Subcutaneous abdominal adipose tissue (tissue), 5 donors: ENCODE measurements at regions not wholly inside any gene's neighbourhood (a gene's known extent, or its start where the extent isn't known, plus 50 kb on each side); places are given as distances from the start of the nearest gene placed in this dataset.

Experiments
- H3K27ac ChIP-seq: one replicate; pipeline ENCODE4 v1.7.0; 2013; ENCODE audit warnings: low read depth, mild to moderate bottlenecking, inconsistent platforms, low read length, moderate library complexity
- H3K27me3 ChIP-seq, 5 donors: one replicate each; pipeline ENCODE4 v1.7.0; 2013; ENCODE audit warnings: low read length in 5 of 5, inconsistent platforms in 1 of 5; ENCODE audit not compliant: control insufficient read depth in 5 of 5, insufficient read depth in 4 of 5
- H3K36me3 ChIP-seq, 5 donors: one replicate each; pipeline ENCODE4 v1.7.0; 2013; ENCODE audit warnings: low read length in 5 of 5; ENCODE audit not compliant: control insufficient read depth in 5 of 5, insufficient read depth in 5 of 5
- H3K4me1 ChIP-seq, 5 donors: one replicate each; pipeline ENCODE4 v1.7.0; 2013; ENCODE audit warnings: low read length in 5 of 5, mild to moderate bottlenecking in 3 of 5, moderate library complexity in 1 of 5; ENCODE audit not compliant: control insufficient read depth in 5 of 5, insufficient read depth in 5 of 5
- H3K4me3 ChIP-seq, 5 donors: one replicate each; pipeline ENCODE4 v1.7.0; 2013; ENCODE audit warnings: low read length in 5 of 5, low read depth in 1 of 5
- H3K9ac ChIP-seq, 5 donors: one replicate each; pipeline ENCODE4 v1.7.0; 2013; ENCODE audit warnings: low read length in 5 of 5, mild to moderate bottlenecking in 4 of 5, moderate library complexity in 3 of 5
- H3K9me3 ChIP-seq, 5 donors: one replicate each; pipeline ENCODE4 v1.7.0; 2013; ENCODE audit warnings: low read length in 5 of 5; ENCODE audit not compliant: control insufficient read depth in 5 of 5
- donor health status: healthy.
- donor health status: healthy.
- donor health status: healthy.
- donor health status: healthy.
- donor health status: healthy.

DNA sequence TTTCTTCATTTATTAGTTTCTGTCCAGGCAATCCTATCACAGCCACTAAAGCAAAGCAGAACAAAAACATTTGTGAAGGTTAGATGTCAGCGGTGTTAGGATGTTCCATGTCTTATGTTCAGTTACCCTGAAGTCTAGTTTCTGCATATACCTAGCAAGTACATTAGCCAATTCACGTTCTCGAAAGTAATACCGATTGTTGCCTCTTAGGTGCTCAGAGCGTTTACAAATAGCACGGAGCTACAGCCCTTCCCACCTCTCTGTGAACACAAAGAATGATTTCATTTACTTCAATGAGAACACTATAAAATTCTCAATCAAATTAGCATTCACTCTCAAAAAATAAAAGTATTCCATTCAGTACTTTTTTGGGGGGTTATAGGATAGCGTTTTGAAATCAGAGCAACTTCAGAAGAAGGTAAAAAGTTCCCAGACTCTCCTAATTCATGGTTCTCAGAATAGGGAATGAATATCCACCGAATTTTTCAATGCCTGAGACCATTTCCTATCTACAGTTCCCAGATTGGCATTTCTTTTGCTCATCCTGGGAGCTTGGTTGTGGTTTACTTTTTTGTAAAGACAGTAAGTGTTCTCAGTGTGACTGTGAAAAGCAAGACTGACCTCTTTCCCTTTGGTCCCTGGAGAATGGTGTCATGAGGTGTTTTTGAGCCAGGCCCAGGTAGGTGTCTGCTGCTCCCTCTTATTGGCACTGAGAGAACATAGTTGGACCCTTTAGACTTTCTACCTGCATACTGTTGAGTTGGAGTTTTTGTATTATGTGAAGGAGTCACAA, 488.0 kb upstream of the RGS6 start:
- Histone ChIP-seq H3K9ac (no peak overlapping the region), H3K4me1 (peaks cover 0 to 58% (median 20%) of the 10 kb centered on the region in 5 donors), H3K27ac (peak overlapping the region; percentile 2), H3K9me3 (no peaks in the 10 kb centered on the region), H3K27me3 (no peaks in the 10 kb centered on the region), H3K36me3 (no peaks in the 10 kb centered on the region), H3K4me3 (no peak overlapping the region)

DNA sequence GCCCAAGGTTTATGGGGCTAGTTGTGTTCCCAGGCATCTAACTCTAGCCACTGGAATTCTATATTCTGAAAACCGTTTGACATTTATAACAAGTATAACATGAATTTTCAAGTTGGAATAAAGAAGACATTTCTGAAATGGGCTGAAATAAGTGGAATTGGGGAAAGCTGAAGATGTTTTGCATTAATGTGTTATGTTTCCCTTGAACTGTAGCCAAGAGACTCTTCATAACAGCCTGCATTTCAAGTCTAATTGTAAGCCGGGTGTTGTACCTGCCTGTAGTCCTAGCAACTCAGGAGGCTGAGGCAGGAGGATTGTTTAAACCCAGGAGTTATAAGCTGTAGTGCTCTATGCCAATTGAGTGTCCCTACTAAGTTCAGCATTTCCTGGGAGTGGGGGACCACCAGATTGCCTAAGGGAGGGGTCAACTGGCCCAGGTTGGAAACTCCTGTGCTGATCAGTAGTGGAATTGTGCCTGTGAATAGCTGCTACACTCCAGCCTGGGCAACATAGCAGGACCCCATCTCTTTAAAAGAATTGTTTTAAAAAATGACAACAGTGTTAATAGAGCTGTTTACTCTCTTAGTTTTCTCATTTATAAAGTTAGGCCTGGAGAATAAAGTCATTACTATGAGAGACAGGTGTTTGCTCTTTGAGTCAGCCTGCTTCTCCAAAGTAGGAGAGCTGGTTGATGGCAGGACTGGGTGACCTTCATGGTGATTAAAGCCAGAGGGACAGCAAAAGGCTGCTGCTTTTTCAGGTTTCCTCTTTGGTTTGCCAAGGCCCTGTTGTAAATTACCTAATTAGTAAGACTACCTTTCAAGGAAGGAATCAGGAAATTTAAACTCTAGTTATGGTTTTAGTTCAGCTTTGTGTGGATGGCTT, 483.6 kb upstream of the RGS6 start:
- Histone ChIP-seq H3K27ac (no peak overlapping the region), H3K9ac (no peak overlapping the region), H3K36me3 (no peaks in the 10 kb centered on the region), H3K27me3 (no peaks in the 10 kb centered on the region), H3K9me3 (peaks cover 0 to 3% (median 0%) of the 10 kb centered on the region in 5 donors), H3K4me1 (peaks cover 0 to 21% (median 11%) of the 10 kb centered on the region in 5 donors), H3K4me3 (no peak overlapping the region)

DNA sequence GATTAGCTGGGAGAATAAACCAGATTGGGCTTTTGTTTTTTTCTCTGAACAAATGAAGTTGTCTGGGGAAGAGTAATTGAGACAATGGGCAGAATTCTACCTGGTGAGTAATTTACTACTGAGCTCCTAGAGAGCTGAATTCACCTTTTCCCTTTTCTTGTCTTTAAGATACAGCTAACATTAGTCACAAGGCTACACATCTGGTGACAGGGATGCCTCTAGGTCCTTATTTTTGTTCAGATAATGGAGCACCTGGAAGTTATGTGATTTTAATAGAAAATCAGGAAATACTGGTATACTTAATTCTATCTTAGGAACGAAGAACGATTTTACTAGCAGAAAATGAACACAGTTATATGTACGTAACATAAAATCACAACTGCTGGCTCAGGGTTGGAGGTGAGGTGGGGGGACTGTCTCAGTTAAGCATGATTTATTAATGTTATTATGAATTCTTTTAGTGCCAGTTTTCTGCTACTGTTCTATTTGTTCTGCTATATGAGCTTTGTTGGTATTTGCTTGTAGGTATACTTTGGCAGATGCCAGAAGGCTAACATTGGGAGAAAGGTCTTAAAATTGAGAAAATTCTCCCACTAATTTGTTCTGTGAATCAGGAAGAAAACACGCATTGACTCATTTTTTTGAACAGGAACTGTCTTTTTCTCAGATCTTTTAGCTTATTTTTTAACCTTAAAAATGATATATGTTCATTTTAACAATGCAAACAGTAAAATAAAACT, 482.7 kb upstream of the RGS6 start:
- Histone ChIP-seq H3K9me3 (peaks cover 0 to 3% (median 0%) of the 10 kb centered on the region in 5 donors), H3K27me3 (no peaks in the 10 kb centered on the region), H3K36me3 (no peaks in the 10 kb centered on the region), H3K4me3 (no peak overlapping the region), H3K27ac (no peak overlapping the region), H3K9ac (no peak overlapping the region), H3K4me1 (peaks cover 0 to 16% (median 10%) of the 10 kb centered on the region in 5 donors)

DNA sequence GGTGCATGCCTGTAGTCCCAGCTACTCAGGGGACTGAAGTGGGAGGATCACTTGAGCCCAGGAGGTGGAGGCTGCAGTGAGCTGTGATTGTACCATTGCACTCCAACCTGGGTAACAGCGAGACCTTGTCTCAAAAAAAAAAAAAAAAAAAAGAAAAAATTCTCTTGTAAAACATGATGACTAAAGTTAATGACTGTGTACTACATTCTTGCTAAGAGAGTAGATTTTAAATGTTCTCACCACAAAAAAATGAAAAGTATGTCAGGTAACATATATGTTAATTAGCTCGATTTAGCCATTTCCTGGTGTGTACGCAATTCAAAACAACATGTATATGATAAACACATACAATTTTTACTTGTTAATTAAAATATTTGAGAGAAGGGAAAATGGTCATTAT, 480.7 kb upstream of the RGS6 start:
- Histone ChIP-seq H3K4me3 (no peak overlapping the region), H3K27me3 (no peaks in the 10 kb centered on the region), H3K9me3 (peaks cover 0 to 3% (median 0%) of the 10 kb centered on the region in 5 donors), H3K4me1 (peaks cover 0 to 3% (median 2%) of the 10 kb centered on the region in 5 donors), H3K9ac (no peak overlapping the region), H3K27ac (no peak overlapping the region), H3K36me3 (no peaks in the 10 kb centered on the region)

DNA sequence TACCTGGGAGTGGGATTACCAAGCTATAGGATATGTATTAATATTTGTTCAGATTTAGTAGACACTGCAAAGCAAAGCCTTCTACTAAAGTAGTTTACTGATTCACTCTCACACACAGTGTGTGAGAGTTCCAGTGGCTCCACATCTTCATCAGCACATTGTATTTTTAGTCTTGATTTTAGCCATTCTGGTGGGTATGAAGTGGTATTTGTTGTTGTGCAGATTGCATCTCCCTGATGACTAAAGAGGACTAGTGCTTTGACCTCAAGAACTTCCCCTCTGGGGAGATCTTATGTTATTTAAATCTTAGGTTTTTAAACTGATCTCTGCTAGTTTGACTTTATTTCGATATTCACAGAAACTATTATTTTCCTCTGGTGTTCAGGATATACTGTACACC, 479.7 kb upstream of the RGS6 start:
- Histone ChIP-seq H3K9me3 (peaks cover 0 to 3% (median 0%) of the 10 kb centered on the region in 5 donors), H3K9ac (no peak overlapping the region), H3K4me3 (no peak overlapping the region), H3K4me1 (peaks cover 0 to 3% (median 0%) of the 10 kb centered on the region in 5 donors), H3K27me3 (no peaks in the 10 kb centered on the region), H3K27ac (no peak overlapping the region), H3K36me3 (no peaks in the 10 kb centered on the region)

DNA sequence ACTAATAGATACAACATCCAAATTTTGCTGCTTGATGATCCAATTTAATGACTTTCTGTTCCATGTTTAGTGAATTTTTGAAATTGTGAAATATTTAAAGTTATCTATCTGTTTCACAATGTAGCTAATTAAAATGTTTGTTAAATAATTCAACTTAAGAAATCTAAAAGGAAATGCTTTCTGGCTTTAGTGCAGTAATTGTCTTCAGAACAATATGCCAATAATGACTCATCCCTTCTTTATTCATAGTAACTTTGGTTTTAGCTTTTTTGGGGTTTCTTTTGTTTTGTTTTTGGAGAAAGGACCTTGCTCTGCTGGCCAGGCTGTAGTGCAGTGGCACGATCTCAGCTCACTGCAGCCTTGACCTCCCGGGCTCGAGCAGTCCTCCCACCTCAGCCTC, 479.2 kb upstream of the RGS6 start:
- Histone ChIP-seq H3K27ac (no peak overlapping the region), H3K4me3 (no peak overlapping the region), H3K27me3 (no peaks in the 10 kb centered on the region), H3K4me1 (peaks cover 0 to 3% (median 0%) of the 10 kb centered on the region in 5 donors), H3K36me3 (no peaks in the 10 kb centered on the region), H3K9me3 (peaks cover 0 to 3% (median 0%) of the 10 kb centered on the region in 5 donors), H3K9ac (no peak overlapping the region)

DNA sequence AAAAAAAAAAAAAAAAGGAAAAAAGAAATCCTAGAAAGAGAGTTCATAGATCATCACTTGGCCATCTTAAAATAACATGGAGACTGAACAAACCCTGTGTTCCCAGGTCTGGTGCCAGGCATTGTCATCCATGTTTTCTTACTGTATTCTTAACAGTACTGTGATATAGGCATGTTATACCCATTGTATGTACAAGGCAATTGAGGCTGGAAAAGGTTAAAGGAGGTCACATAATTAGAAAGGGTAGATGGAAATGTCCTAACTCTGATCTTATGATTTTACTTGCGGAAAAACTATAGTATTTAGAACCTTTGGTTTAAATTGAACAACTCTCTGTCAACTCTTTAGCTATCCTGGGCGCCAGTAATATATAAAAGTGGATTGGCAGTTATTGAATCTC, 478.2 kb upstream of the RGS6 start:
- Histone ChIP-seq H3K4me1 (peaks cover 0 to 3% (median 0%) of the 10 kb centered on the region in 5 donors), H3K9ac (no peak overlapping the region), H3K36me3 (no peaks in the 10 kb centered on the region), H3K27me3 (no peaks in the 10 kb centered on the region), H3K4me3 (no peak overlapping the region), H3K9me3 (peaks cover 0 to 3% (median 0%) of the 10 kb centered on the region in 5 donors), H3K27ac (no peak overlapping the region)

DNA sequence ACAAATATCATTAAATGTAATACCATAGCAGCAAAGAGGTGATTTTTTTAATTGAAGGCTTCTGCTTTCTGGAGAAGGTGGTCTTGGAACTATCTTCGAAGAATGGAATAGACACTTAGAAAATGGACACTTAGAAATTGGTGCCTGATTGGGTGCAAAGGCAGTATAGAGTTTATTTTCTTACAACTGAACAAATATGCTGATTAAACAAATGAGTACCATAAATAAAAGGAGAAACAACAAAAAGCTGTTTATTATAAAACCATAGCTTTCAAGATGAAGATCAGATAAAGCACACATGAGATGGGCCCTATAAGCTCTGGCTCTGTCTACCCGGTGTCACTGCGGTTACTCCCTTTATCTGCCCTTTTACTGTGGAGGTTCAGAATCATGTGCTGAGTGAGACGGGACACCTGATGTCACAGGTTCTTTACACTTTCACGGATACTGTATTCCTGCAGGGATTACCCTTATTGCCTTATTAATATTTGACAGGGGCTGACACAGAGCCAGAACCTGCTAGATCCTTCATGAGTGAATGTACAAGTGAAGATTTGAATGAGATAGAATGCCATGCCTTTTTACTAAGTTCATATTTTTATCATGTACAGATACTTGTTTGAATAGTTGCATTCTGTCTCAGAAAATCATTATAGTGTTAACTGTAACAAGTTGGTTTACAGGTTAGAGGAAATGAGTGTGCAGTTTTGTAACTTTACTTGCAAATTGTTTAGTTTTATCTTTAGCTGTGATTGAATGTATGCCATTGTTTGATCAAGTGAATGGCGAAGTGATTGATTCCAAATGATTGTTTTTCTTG, 477.5 kb upstream of the RGS6 start:
- Histone ChIP-seq H3K4me1 (peaks cover 0 to 3% (median 0%) of the 10 kb centered on the region in 5 donors), H3K9me3 (peaks cover 0 to 3% (median 0%) of the 10 kb centered on the region in 5 donors), H3K9ac (no peak overlapping the region), H3K27me3 (no peaks in the 10 kb centered on the region), H3K4me3 (no peak overlapping the region), H3K36me3 (no peaks in the 10 kb centered on the region), H3K27ac (no peak overlapping the region)

DNA sequence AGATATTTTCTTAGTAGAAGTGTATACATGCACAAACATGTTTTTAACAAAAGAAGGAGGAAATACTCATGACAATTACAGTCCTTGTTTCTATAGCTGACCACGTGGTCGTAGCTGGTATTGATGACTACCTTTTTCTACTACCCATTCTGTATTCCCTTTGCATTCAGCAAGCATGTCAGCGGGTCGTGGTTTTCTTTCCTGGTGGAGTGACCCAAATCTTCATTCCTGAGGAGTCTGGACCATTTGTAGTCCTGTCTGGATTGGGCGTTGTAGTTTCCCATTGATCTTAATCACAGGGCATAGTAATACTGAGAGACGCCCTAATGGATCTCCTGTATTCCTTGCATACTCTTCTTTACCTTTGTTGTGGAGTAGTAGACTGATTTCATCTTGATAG, 472.1 kb upstream of the RGS6 start:
- no peak overlapping the region for H3K27ac ChIP-seq

More for the DNA sequence above, 472.1 kb upstream of the RGS6 start:
- Histone ChIP-seq H3K9me3 (peaks cover 0 to 5% (median 0%) of the 10 kb centered on the region in 5 donors), H3K4me1 (no peaks in the 10 kb centered on the region), H3K9ac (no peak overlapping the region), H3K4me3 (no peak overlapping the region), H3K27me3 (no peaks in the 10 kb centered on the region), H3K36me3 (no peaks in the 10 kb centered on the region)
